Left forelimb (tissue), 1 donor: ENCODE measurements at regions not wholly inside any gene's neighbourhood (a gene's known extent, or its start where the extent isn't known, plus 50 kb on each side); places are given as distances from the start of the nearest gene placed in this dataset.

Experiments used
- DNase-seq: peaks from one replicate; pipeline ENCODE4 v3.0.0-alpha.2; 2018; ENCODE audit warnings: low spot score

GRCh38 chr14:85218982-85219381, 311.0 kb upstream of the FLRT2 start:
- no peak for DNase-seq

- DNase-seq, result no peak
These were observed 308.1 kb upstream of the FLRT2 start for GRCh38 chr14:85221832-85222231.

DNA sequence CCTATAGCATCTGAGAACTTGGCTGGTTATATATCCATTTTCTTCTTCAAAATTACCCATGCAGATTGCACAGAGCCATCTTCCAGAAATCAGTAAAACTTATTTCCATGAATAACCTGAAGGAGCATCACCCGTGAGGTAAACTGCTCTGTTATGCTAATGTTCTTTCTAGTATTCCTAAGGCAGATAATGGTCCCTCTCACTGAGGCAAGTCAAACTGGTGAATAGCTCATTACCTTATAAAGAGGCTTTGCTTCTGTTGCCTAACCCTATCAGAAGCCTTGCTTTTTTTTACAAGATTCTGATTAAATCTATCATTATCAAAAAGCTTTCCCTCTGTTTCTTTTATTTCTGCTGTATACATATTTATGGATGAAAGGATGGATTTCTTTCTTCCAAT, 307.6 kb upstream of the FLRT2 start:
- no peak for DNase-seq

- no peak for DNase-seq
These were observed 306.3 kb upstream of the FLRT2 start for GRCh38 chr14:85223667-85224066.

GRCh38 chr14:85224241-85224640, 305.7 kb upstream of the FLRT2 start:
- no peak for DNase-seq

DNA sequence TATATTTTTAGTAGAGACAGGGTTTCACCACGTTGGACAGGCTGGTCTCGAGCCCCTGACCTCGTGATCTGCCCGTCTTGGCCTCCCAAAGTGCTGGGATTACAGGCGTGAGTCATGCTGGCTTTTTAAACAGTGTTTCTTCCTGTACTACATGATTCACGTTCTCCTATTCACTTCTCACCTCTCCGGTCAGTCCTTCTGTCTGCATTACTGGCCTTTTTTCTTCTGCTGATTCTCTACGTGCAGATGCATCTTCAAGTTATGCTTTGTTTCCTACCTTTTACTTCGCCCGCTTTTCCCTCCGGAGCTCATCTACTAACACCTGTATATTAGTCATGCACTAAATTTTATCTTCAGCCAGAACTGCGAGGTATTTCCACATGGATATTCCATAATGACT, 296.2 kb upstream of the FLRT2 start:
- no peak for DNase-seq

GRCh38 chr14:85234156-85235025, 295.6 kb upstream of the FLRT2 start:
- DNase-seq, result no peak

DNA sequence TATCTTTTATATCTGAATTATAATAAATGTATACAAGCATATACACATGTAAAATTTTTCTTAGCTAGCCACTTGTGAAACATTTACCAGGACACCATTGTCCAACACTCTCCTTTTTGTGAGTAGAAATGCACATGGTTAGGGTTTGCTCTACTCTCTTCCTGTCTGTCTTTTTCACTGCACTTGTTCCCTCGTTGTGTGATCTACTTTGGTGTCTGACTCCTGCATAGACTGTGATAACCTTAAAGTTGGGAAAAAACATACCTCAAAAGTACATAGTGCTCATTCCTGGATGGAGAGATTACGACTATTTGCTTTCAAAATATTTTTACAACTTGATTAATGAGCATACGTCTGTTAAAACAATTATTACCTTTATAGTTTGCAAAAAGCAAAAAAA, 294.1 kb upstream of the FLRT2 start:
- no peak for DNase-seq

DNA sequence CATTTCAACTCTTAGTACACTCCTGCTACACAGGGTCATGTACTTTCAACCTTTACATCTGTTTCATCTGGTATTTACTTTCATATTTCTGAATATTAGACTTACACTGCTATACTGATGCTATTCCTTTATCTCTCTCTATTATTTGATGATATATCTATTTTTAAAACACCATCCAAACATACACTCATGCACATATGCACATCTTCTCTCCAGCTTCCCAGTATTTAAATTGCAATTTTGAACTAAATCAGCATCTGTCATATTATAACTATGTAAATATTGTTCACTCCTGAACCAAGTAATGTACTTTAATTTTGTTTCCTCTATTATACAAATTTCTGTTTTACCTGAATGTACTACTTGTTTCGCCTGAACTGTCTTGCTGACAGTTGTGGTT, 293.6 kb upstream of the FLRT2 start:
- DNase-seq, result no peak

GRCh38 chr14:85239791-85240190, 290.2 kb upstream of the FLRT2 start:
- no peak for DNase-seq

DNA sequence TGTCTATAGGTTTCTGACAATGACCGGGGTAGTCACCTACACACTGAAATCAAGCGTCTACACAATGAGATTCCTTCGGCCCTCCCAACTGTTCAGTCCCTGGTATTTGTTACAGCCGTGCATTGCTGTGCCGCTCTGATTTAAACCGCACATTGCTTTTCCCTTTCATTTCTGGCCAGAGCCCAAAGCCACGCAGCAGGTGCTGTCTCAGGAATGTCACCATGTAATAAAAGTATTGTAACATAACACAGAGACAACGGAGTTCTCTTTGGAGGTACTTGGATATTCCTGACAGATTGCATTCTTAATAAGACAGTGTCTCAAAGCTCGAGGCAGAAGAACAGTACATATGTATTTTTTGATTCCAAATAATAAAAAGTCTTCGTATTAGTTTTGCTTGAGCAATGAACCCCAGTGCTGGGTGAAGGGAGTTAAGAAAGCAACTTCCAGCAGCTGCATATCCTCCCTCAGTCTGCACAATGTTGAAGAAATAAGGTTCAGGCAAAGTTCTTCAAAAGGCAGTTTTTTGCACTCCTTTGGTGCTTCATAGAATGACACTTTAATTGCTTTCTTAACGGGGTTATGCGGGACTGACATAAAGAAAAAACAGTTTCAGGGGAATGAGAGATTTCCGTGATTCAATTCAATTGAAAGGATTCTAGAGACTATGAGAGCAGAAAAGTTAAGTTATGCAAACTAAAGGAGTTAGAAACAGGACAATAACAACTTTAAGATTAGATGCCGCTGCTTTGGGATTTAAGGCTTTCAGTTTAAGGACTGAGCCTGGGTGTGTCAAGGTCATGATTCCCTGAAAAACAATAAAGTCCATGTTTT, 288.7 kb upstream of the FLRT2 start:
- no peak for DNase-seq

- DNase-seq, result no peak
These were observed 287.3 kb upstream of the FLRT2 start for GRCh38 chr14:85242666-85243065.

DNA sequence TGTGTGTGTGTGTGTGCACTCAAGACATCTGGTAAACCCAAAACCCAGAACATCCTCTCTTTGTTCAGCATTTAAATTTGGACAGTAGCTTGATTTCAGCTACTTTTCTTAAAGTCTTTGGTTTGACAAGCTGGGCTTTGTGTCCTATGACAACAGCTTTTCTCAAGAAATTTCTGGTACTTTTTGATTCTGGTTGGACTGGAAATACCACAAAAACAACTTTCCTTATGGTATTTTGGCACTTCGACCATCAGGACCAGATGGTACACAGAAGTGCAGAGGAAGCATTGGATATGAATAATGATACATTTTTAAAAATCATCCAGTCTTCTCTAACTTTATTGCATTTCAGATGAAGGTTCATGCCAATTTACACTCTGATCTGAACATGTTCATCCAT, 286.6 kb upstream of the FLRT2 start:
- DNase-seq, result no peak

- no peak for DNase-seq
These were observed 282.9 kb upstream of the FLRT2 start for GRCh38 chr14:85247071-85247470.

GRCh38 chr14:85248881-85249635, 280.9 kb upstream of the FLRT2 start:
- DNase-seq, result no peak

- no peak for DNase-seq
These were observed 279.3 kb upstream of the FLRT2 start for GRCh38 chr14:85250414-85251189.

DNA sequence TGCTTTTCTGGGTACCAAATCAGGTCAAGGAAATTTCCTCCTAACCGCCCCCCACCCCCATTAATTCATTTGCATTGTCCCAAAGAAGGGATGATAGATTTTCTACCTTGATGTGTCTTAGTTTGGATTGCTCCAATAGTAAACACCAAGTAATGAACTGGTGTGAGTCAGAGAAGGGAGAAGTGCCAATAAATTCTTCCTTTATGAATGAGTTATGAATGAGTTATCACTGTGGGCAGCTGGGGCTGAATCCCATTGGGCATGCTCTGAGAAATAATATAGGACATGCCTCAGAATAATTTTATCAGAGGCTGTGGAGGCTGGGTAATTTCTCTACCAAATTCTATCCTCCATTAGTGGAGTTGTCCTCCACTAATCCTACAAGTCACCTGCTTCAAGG, 277.9 kb upstream of the FLRT2 start:
- no peak for DNase-seq

- no peak for DNase-seq
These were observed 275.2 kb upstream of the FLRT2 start for GRCh38 chr14:85254711-85255110.

DNA sequence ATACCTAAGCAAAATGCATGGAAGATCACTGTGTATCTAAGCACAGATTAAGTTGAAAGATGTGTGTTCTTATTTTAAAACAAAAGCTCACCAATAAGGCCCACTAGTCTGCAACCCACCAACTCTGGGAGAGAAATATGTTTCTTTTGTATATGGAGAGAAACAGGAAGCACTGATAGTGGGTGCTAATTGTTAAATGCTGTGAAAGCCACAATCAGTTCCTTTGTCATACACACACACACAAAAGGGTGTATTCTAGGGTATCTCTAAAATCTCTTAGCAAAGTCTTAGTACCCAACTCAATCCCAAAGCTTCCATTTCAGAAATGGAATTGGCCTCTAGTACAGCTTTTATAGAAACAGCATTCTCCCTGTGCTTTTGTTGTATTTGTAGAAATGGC, 272.7 kb upstream of the FLRT2 start:
- no peak for DNase-seq

DNA sequence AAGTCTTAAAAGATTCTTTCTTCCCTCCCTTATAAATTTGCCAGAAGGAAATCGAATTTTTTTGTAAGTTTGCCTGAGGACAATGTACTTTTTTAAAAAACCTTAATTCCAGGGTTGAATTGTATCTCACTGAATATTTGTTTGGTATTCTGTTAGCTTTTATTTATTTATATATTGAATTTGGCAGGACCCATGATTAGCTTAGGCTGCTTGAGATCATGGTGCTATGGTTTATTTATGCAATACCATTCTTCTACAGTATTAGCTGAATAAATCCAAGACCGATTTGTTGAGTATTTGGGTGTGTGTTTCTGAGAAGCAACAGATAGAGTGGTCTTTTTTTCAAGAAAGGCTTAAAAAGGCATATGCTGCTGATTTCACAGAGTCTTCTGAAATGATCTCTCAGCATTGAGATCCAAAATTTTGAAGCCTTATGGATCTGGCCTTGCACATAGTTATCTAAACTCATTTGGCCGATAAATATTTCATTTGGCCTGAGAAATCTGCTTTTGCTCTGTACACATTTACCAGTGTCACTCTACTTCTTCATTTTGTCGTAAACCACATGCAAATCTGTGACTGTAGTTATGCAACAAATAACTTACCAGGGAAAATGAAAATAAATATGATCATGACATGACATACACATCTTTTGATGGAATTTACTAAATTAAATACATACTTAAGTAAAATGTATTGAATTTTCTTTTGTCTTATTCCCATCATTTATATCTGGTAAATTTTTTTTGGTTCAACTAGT, 265.8 kb upstream of the FLRT2 start:
- no peak for DNase-seq

DNA sequence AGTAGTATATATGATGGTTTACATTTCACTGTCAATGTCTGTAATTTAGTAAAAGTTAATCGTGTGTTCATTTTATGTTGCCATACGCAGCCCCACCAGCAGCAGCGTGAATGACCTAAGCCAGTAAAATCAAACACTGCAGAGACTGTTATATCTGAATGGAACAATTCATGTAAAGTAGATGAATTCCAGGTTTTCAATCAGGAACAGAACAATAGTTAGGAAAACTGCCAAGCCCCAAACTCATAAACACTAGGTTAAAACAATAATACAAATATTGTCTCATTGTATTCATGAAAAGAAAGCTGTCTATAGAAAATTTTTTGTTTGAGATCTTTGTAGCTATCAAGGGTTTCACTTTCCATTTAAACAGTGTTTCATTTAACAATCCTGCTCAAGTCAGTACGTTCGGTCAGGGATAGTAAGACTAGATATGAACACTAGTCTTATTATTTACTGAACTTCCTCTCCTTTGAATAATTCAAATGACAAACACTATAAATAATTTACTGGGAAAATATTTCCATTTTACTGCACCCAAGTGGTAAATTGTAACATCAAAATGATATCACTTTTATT, 256.8 kb upstream of the FLRT2 start:
- DNase-seq, result no peak
